ENCODE measurements at regions not wholly inside any gene's neighbourhood (a gene's known extent, or its start where the extent isn't known, plus 50 kb on each side); places are given as distances from the start of the nearest gene placed in this dataset.

- TF ChIP-seq CTCF (IDR thresholded peaks at IDR 0.05) = no peak
- TF ChIP-seq POLR2A (IDR thresholded peaks at IDR 0.05) = no peak
Observed at GRCh38 chr6:84553527-84553926, 210.9 kb downstream of the TBX18 start.
